NCI-H524 treated with DMSO at 0.1 percent for 48 hours (cell line): ENCODE measurements at regions not wholly inside any gene's neighbourhood (a gene's known extent, or its start where the extent isn't known, plus 50 kb on each side); places are given as distances from the start of the nearest gene placed in this dataset.

ENCODE experiments used
- DNase-seq: peaks from one replicate; lab custom pipeline; 2025; lab: John Stamatoyannopoulos, UW

DNA sequence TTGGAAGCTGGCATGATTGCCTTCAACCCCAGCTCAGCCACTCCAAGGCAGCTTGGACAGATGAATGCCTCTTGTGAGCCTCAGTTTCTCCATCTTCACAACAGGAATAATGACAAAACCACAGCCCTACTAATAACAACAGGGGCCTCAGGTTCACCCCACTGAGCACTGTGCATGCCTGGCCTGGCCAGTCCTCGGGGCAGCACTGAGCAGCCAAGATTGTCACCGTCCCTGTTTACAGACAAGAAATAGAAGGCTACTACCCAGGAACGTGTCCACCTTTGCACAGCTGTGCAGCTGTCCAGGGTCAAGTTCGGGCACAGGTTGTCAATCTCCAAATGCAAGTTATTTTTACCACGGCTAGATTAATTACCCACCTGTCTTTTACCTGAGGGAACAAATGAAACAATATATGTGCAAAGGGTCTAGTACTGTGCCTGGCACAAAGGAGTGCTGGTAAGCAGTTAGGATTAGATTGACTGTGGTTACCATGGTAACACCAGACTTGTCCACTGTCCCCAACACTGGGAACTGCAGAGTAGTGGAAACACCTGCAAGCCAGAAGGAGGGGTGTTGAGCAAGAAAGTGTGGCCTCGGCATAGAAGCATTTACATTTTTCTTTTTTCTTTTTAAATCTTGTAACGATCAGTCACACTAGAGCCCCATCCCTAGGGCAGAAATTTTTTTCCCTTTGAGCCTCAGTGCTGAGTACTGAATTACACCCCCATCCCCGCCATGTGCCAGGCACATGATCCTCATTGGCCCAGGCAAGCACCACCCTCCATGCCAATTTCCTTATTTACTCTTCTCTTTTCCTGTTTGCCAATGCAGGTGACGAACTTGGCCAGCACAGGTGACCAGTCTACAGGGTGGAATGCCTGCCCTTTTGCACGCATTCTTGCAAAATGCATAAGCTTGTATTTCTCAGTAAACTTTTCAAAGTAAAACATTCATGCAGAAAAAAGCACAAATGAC lies 66.3 kb upstream of the SLC6A6 start:
- no peak for DNase-seq

DNA sequence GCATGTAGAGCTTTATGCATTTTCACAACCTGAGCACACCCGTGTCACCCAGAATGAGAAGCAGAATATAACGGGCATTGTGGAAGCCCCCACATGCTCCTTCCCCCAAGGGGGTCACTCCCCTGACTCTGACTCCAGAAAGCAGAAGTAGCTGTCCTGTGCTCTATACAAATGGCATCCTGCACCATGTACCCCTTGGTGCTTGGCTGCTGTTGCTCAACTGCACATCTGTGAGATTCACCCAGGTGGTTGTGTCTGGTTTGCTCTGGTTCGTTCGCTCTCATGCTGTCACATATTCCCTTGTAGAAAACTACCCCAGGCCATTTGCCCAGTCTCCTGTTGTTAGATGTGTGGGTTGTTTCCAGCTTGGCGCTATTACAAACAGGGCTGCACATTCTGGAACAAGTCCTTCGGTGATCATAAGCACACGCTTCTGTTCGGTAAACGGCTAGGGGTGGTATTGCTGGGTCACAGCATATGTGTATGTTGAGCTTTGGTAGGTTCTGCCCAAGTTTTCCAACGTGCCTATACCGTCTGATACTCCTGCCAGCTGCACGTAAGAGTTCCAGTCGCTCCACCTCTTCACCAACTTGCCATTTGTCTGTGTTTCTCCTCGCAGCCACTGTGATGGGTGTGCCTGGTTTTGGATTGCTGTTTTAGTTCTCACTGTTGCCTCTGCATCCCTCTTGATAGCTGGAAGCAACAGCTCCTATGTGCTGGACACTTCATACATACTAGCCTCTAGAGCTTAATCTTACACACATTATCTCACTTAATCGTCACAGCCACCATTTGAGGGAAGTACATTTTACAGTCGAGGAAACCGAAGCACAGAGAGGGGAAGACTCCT lies 65.4 kb upstream of the SLC6A6 start:
- no peak for DNase-seq

DNA sequence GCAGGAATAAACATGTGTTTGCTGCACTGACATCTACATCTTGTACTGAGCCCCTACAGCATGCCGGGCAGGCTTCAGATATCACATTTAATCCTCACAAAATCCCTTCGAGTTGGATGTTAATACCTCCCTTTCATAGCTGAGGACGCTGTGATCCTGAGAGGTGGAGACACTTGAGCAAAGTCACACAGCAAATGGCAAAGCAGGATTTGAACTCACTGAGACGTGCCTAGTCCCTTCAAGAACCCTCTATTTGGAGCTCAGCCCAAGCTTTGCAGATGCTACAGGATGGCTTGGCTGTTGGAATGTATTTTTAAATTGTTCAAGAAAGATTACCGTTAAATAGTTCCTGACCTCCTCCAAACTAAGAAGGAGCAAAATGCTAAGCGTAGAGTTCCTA lies 64.6 kb upstream of the SLC6A6 start:
- DNase-seq, result no peak

DNA sequence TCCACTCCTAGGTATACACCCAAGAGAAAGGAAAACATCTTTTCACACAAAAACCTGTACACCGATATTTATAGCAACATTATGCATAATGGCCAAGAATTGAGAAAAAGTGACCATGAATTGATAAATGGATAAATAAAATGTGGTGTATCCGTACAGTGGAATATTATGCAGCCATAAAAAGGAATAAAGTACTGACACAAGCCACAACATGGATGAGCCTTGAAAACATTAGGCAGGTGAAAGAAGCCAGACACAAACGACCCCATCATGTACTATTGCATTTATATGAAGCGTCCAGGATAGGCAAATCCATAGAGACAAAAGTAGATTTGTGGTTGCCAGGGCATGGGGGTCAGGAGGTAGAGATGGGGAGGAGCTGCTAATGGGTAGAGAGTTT lies 64.2 kb upstream of the SLC6A6 start:
- DNase-seq, result no peak

DNA sequence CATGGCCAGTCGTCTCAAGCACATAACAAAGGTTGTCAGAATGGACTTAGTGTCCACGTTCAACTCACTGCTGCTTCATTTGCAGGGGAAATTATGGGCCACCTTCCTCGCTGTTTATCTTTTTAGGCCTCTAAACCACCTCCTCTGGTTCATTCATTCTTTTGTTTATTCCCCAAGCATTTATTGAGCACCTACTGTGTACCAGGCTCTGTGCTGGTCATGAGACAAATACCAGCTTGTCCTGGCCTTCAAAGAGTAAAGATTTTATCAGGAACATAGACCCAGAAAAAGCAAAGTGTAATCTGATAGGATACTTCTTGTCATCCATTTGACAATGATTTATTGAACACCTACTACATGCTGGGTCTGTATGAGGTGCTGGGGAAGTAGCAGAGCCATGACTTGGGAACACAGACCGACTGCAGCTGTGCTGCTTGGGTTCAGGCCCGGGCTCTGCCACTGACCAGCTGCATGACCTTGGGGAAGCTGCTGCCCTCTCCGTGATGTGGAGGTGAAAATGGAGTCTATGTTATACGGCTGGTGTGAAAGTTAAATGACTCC lies 63.4 kb upstream of the SLC6A6 start:
- DNase-seq, result no peak

DNA sequence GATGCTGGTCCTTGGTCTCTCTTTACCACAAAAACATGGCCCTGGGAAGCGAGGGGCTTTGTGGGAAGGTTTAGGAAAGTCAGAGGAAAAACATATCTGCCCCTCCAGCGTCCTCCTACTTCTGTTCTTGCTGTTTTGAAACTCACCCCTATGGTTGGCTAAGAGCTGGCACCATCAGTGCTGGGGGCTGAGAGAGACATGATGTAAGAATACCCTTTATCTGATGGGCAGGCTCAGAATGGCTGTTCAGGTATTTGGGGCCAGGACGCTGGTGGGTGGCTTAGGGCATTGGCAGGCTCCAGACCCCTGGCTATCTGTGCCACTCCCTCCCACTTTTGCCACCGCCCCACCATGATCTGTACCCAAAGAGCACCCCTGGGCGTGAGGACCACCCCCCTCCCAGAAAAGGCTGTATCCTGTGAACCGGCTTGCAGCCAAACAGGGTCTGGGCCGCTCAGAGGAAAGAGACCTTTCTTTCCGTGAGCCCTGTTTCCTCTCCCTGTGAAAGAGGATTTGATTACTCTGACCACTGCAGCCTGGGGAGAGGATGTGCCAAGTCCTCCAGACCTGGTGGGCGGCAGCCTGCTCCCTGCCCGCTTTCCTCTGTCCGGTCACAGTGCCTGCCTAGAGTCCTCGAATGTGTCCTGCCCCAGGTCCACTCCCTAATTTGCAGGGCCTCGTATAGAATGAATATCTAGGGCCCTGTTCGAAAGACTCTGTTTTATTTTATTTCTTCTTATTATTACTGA lies 61.3 kb upstream of the SLC6A6 start:
- DNase-seq, result no peak

DNA sequence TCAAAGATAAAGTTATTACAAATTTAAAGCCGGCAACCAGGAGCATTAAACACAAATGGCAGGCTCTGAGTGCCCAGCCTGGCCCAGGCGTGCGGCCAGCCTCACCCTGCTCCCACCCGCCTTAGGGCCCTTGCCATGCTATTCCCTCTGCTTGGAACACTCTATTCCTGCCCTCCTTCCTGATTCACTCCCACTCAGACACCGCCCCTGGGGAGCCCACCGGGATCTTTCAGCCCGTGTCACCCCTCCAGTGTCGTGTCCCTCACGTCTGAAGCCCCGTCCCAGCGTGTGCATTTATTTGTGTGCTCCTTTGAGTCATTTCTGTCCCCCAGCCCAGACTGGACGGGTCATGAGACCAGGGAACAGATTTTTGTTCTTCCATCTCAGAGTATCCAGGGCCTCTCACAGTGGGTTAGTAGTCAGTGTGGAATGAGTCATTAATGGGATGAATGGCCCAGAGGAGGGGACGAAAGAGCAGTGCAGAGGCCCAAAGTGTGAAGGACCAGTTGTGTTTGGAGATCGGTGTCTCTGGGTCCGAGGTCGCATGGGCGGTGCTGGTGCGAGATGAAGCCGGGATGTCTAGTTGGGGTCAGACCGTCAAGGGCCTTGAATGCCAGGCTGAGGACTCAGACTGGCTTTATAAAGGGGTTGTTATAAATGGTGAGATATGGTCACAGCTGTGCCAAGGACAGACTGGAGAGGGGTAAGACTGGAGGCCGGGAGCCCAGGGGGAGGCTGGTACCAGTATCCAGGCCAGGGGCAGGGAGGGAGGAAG lies 58.9 kb upstream of the SLC6A6 start:
- DNase-seq, result no peak

DNA sequence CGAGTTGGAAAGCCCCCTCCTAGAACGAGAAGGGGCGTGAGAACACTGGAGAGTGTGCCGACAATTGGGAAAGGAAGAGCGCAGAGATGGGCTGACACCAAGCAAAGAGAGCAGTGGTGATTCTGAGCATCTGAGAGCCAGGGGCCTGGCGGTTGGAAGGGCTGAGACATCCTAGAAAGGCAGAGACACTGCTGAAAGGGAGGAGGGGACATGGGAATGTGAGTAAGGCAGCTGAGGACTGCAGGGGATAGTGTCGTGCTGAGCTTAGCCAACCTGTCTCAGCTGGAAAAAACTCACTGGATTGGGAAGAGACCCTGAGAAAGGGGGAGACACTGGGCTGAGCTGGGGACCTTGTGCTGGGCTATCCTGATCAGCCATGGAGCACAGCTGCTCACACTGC lies 58.1 kb upstream of the SLC6A6 start:
- DNase-seq, result no peak

DNA sequence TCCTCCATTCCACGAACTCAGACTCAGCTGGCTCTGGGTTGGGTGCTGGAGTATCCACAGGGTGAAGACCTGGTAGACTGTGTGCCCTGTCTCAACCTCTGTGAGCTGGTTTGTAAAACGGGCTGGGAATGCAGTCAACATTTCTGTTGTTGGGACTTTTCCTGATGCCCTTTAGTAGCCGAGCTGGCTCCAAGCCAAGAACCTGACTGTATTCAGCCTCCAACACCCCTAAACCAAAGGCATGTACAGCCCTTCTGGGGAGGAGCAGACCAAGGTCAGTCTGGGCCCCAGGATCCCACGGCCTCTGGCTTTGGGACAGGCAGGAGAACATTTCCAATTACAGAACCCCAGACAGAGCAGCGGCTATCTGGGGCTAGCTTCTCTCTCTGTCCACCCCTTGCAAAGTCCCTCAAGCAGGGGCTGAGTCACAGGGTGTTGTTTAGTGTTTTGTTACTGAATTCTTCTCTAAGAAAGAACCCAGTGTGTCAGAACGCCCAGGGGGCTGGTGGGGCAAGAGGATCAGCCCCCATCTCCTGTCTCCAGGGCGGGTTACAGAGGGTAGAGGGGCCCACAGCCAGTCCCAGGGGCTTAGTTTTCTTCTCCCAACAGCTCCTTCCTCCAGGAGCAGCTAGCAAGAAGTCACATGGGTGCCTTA lies 56.8 kb upstream of the SLC6A6 start:
- no peak for DNase-seq

DNA sequence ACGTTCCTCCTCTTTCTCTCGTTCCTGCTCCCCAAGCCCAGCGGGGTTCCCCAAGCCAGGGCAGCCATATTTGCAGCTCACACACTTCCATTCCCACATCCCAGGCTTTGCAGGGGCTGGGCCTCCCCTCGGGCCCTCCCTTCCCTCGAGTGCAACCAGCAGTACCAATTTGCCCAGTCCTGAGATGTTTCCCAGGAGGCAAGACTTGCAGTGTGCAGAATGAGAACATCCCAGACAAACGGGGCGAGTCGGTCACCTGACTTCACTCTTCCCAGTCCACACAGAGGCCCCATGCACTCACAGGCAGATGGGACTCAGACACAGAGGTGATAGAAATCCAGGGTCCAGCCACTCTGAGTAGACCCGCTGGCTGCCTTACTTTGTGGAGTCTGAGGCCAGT lies 56.2 kb upstream of the SLC6A6 start:
- DNase-seq, result no peak

DNA sequence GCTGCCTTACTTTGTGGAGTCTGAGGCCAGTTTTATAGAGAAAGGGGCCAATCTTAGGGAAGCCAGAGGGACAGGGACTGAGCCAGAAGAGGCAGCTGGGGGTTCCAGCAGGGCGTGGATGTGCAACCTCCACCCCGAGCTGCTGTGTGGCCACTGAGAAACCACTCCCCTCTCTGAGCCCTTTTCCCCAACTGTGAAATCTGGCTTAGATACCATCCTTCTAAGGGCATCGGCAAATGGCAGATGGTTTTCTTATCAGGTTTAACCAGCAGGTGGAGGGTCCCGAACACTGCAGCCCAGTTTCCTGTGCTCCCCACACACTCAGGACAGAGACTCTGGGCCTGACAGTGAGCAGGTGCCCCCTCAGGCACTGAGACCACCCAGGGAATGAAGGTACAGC lies 55.8 kb upstream of the SLC6A6 start:
- DNase-seq, result no peak

DNA sequence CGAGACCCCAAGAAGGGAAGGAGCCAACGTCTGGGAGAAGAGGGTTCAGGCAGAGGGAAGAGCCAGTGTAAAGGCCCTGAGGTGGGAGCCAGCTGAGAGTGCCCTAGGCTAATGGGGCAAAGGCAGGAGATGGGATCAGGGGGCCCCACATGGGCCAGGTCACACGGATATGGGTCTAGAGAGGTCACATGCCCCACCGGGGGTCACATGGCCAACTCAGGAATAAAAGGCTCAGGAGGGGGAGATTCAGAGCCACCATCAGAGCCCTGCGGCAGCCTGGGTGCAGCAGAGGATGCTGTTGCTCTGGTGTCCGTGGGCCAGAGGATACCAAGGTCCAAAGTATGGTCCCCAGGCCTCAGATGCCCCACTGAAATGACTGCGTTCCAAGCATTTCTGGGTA lies 55.3 kb upstream of the SLC6A6 start:
- no peak for DNase-seq

DNA sequence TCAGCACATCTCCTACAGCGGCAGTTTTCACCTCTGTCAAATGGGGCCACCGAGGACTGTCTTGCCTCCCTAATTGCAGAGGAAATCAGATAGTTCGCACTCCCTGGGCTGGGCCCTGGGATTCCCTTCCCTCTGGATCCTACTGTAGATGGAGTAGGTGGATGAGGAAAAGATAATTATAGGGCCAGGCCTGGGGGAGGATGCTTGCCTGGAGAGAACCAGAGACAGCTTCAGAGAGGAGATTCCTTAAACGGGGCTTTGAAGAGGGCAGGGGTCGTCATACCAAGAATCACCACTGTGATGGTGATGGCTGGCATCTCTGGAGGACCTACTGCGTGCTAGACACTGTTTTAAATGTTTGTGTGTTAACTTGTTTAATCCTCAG lies 50.8 kb upstream of the SLC6A6 start:
- no peak for DNase-seq

DNA sequence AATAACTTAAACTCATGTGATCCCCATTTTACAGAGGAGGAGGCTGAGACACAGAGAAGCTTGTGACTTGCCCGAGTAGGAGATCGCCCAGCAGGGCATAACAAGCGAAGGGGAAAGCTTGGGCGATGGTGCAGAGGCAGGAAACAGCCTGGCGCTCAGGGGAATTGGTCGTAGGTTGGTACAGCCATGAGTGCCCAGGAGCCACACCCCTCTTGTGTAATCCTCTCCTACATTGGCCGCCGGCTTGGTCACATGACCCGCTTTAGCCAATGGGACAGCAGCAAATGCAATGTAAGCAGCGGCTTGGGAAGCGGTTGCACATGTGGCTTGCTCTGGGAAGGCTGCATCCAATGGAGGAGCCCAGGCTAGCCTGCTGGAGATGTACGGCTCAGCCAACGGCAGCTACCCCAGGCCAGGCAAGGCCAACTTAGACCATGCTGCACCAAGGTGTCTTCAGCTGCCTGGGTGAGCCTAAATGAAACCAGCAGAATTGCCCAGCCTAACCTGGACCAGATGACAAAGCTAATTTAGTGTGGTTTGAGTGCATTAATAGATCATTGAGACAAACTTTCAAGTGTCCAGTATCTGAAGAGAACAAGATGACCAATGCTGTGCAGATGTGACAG lies 50.3 kb upstream of the SLC6A6 start:
- no peak for DNase-seq
